ENCODE measurements at regions not wholly inside any gene's neighbourhood (a gene's known extent, or its start where the extent isn't known, plus 50 kb on each side); places are given as distances from the start of the nearest gene placed in this dataset.

GRCh38 chr14:43184540-43184939 is 1322.5 kb downstream of the FSCB start:
- DNase-seq (ENCODE audit: low spot score): no peak
- in situ Hi-C loops (cut with MboI; ENCODE audit: low sequenced_read_pairs, unreplicated experiment): no loop called here
- TF ChIP-seq CTCF (IDR thresholded peaks at IDR 0.05; ENCODE audit: borderline replicate concordance, control extremely low read depth, extremely low read depth, insufficient read depth, missing control alignments): no peak

DNA sequence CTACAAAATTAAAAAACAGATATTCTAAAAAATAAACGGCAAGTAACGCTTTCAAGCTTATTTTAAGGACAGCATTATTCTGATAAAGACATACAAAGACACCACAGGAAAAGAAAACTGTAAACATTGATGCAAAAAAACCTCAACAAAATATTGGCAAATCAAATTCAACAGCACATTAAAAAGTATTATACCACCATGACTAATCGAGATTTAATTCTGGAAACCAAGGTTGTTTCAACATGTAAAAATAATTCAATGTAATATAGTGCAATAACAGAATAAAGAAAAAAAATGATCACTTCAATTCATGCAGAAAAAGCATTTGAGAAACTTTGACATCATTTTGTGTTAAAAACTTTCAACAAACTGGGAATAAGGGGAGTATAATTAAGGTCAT is 1323.2 kb downstream of the FSCB start:
- DNase-seq (ENCODE audit: low spot score): no peak
- no peak for TF ChIP-seq CTCF (IDR thresholded peaks at IDR 0.05; ENCODE audit: borderline replicate concordance, control extremely low read depth, extremely low read depth, insufficient read depth, missing control alignments)
- in situ Hi-C loops (cut with MboI; ENCODE audit: low sequenced_read_pairs, unreplicated experiment): no loop called here

- in situ Hi-C loops (cut with MboI; ENCODE audit: low sequenced_read_pairs, unreplicated experiment): no loop called here
- no peak for TF ChIP-seq CTCF (IDR thresholded peaks at IDR 0.05; ENCODE audit: borderline replicate concordance, control extremely low read depth, extremely low read depth, insufficient read depth, missing control alignments)
- no peak for DNase-seq (ENCODE audit: low spot score)
These were observed 1331.2 kb downstream of the FSCB start for GRCh38 chr14:43175896-43176295.

DNA sequence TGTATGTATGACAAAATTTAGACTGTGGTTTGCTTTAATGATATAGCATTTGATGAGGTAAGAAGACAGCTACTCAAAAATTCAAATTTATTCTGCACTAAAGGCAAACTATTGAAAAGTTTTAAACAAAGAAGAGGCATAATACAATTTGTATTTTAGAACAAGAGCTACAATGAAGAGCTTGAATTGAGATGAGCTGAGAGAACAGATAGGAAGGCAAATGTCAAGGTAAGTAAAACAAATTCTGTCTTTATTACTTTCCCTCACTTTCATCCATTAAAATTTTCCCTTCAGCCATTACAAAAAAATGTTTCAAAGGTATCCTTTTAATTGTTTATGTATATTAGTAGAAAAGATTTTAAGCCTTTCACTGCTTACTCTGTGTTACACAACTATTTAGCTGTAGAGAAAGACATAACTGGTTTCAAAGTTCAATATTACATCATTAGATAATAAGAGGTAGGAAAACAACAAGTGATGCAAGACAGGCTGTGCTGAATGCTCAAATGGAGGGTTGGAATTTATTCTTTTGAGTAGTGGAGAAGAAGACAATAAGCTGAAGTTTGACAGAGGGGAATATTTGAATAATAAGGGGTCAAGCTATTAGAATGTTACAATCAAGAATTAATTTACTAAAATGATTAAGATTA is 1334.1 kb downstream of the FSCB start:
- TF ChIP-seq CTCF (IDR thresholded peaks at IDR 0.05; ENCODE audit: borderline replicate concordance, control extremely low read depth, extremely low read depth, insufficient read depth, missing control alignments): no peak
- in situ Hi-C loops (cut with MboI; ENCODE audit: low sequenced_read_pairs, unreplicated experiment): no loop called here
- DNase-seq (ENCODE audit: low spot score): no peak

DNA sequence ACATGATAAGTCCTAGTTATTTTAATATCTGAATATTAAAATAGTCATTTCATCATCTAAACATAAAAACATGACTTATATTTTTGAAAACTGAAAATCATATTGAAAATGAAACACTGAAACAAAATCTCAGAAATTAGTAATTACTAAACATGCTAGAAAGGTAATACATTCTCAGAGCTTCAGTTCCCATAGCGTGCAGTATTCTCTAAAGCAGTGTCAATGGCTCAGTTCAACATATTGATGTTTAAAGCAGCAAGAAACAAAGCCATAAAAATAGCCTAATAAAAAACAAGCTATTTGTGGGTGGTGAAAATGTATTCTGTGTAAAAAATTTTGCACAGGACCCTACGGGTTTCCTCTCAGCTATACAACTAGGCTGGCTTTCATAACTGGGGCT is 1337.4 kb downstream of the FSCB start:
- in situ Hi-C loops (cut with MboI; ENCODE audit: low sequenced_read_pairs, unreplicated experiment): no loop called here
- DNase-seq (ENCODE audit: low spot score): no peak
- TF ChIP-seq CTCF (IDR thresholded peaks at IDR 0.05; ENCODE audit: borderline replicate concordance, control extremely low read depth, extremely low read depth, insufficient read depth, missing control alignments): no peak

DNA sequence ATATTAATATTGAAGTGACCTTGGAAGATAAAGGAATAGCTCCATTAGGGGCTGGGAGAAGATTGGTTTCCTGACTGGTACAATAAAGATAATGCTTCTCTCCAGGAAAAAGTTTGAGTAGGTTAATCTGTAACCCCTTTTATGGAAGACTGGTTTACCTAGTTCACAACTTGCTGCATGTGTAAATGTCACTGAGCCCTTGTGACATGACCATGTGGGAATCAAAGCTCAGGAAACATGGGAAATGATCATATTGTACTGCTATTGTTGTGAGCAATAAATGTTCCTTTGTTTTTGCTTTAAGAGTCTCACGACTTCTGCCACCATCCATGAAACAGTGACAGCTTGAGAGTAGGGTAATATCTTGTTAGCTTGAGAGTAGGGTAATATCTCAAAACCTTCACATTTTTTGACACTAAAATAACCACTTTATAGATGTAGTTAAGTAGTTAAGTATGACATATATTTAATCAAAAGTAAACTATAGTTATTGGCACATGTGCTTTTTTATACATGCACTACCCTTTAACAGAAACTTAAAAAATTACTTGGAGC is 1338.6 kb downstream of the FSCB start:
- DNase-seq (ENCODE audit: low spot score): no peak
- TF ChIP-seq CTCF (IDR thresholded peaks at IDR 0.05; ENCODE audit: borderline replicate concordance, control extremely low read depth, extremely low read depth, insufficient read depth, missing control alignments): no peak
- in situ Hi-C loops (cut with MboI; ENCODE audit: low sequenced_read_pairs, unreplicated experiment): no loop called here

All from GM13976 (cell line).